IPS-NIHi11 (cell line): ENCODE measurements at regions not wholly inside any gene's neighbourhood (a gene's known extent, or its start where the extent isn't known, plus 50 kb on each side); places are given as distances from the start of the nearest gene placed in this dataset.
"Not testable (repeated sequence)": the region's sequence is repeated elsewhere in the genome, so short reads cannot be mapped to it uniquely, and the experiment has no call there.

ENCODE experiments used
- DNase-seq: peaks from one replicate; pipeline ENCODE4 v3.0.0; 2012; ENCODE audit warnings: mixed read lengths, low spot score

DNA sequence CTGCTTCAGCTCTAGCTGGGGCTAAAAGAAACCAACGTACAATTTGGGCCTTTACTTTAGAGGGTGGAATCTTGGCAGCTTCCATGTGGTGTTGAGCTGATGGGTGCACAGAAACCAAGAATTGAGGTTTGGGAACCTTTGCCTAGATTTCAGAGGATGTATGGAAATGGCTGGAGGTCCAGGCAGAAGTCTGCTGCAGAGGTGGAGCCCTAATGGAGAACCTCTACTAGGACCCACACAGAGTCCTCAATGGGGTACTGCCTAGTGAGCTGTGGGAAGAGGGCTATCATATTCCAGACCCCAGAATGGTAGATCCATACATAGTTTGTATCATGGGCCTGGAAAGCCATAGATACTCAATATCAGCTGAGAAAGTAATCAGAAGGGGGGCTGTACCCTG lies 500.4 kb upstream of the ATP2B1 start:
- no peak for DNase-seq

DNA sequence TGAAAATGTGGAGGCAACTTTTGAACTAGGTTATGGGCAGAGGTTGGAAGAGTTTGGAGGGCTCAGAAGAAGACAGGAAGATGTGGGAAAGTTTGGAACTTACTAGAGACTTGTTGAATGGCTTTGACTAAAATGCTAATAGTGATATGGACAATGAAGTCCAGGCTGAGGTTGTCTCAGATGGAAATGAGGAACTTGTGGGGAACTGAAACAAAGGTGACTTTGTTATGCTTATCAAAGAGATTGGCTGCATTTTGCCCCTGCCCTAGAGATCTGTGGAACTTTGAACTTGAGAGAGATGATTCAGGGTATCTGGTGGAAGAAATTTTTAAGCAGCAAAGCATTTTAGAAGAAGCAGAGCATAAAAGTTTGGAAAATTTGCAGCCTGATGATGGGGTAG lies 499.7 kb upstream of the ATP2B1 start:
- not testable (repeated sequence) for DNase-seq

DNA sequence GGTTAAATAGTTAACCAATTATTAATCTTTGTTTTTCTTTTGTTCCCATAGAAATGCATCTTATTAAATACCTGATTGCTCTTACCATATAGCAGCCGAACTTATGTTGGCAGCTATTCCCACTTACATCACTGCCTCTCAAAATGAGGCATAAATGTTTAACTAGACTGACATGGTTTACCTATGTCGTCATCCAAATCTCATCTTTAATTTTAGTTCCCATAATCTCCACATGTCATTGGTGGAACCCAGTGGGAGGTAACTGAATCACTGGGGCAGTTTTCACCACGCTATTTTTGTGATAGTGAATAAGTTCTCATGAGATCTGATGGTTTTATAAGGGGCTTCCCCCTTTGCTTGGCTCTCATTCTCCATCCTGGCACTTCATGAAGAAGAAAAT lies 499.2 kb upstream of the ATP2B1 start:
- DNase-seq = no peak

DNA sequence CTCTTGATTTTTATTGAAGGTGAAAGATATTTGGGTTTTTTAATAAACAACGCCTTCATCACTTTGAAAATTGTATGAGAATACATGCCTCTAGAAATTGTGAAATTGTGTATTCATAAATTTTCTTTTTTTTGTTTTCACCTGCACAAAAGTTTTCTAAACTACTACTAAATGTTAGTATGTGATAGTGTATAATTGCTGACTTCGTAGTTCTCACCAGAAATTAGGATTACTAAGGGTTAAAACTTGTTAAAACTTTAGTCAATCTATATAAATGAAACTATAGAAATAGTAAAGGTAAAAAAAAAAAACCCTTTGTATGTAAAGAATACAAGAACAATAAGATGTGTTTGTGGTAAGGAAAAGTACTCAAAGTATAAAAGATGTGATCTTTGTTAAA lies 496.5 kb upstream of the ATP2B1 start:
- no peak for DNase-seq

GRCh38 chr12:90203556-90203955 lies 494.9 kb upstream of the ATP2B1 start:
- no peak for DNase-seq

GRCh38 chr12:90199006-90199405 lies 490.4 kb upstream of the ATP2B1 start:
- no peak for DNase-seq

- no peak for DNase-seq
These were observed 484.9 kb upstream of the ATP2B1 start for GRCh38 chr12:90193500-90193899.

DNA sequence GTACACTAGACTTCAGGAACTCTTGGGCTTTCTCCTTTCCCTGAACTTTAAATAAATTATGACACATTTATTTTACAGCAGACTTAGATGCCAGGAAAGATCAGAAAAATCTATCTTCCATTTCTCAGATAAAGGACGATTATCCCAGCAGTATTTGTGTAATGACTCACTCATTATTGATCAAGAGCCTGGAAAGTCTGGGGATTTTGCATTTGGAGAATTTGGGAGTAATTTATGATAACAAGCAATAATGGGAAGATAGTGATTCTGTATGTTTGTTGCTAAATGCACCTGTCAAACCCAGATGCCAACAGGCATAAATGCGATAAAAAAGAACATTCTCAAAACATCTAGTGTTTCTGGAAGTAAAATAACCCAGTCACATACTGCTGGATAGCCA lies 480.2 kb upstream of the ATP2B1 start:
- DNase-seq = no peak

GRCh38 chr12:90183201-90183600 lies 474.6 kb upstream of the ATP2B1 start:
- no peak for DNase-seq

GRCh38 chr12:90181216-90181615 lies 472.6 kb upstream of the ATP2B1 start:
- DNase-seq = no peak

DNA sequence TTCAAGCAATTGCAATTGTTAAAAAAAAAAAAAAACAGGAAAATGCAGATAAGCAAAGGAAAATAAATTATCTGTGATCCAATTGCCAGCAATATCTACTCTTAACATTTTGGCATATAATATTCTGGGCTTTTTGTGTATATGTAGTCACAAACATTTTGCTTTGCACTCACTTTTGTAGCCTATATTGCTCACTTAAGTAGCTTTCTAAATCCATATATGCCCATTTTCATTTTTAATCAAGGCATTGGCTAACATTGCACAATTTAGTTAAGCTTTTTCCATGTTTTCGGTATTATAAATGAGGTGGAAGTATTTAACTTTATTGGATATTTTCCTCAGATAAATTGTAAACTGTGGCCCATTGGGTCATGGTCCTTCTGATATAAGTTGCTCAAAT lies 466.3 kb upstream of the ATP2B1 start:
- no peak for DNase-seq

- no peak for DNase-seq
These were observed 465.5 kb upstream of the ATP2B1 start for GRCh38 chr12:90174198-90174510.

GRCh38 chr12:90173499-90174197 lies 465.0 kb upstream of the ATP2B1 start:
- DNase-seq = no peak

DNA sequence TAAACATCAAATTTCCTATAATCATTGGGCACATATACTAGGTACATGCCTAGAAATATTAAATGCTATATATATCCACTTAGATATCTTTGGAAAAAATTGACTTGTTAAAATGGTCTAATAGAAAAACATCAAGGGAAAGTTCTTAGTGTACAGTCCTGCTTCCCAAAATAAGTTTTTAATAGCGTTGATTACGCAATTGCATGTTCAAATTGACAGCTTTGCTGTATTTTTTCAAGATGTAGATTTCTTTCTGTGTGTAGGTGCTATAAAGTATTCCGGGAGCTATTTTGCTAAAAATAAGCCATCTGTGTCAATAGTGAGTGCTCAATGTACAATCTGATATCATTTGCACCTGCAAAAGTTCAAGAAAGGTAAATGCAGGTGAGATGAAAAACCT lies 463.9 kb upstream of the ATP2B1 start:
- no peak for DNase-seq

GRCh38 chr12:90170740-90171139 lies 462.1 kb upstream of the ATP2B1 start:
- DNase-seq = no peak

DNA sequence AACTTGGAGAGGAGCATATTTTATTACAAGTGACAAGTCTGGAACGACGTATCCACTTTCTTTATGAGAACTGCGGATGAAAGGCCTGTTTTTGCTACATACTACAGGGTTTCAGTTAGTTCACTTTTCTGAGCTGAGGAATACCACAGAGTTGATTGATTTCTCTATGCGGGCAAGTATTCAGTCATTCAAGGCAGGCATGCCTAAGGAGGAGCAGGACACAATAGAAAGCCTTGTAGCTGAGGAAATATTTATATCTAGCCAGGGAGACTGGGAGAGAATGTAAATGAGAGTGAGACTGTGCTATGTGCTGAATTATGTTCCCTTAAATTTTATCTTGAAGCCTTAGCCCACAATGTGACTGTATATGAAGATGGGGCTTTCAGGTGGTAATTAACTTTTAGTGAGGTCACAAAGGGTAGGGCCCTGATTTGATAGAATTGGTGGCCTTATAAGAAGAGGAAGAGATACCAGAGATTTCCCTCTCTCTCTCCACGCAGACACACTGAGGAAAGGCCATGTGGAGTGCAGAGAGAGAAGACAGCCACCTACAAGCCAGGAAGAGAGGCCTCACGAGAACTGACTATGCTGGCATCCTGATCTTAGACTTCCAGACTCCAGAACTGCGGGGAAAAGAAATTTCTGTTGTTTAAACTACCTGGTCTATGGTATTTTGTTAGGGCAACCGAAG lies 459.0 kb upstream of the ATP2B1 start:
- DNase-seq = no peak

- no peak for DNase-seq
These were observed 458.0 kb upstream of the ATP2B1 start for GRCh38 chr12:90166671-90167070.

- DNase-seq = no peak
These were observed 457.4 kb upstream of the ATP2B1 start for GRCh38 chr12:90166012-90166411.

DNA sequence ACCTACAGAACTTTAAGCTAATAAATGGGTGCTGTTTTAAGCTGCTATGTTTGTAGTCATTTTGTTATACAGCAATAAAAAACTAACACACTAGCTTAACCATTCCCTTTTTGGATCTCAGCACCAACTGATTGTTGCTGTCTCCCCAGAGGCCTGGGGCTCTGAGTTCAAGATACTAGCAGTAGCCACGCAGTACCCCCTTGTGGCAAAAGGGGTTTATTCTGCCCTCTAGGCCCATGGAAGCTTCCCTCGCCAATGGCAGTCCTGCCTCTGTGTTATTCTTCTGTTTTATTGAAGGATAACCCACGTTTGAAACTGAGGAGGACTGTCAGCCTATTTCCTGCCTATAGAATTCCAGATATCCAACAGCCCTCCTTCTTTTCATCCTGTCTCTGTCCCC lies 455.3 kb upstream of the ATP2B1 start:
- no peak for DNase-seq

- DNase-seq = no peak
These were observed 445.2 kb upstream of the ATP2B1 start for GRCh38 chr12:90153827-90154226.

DNA sequence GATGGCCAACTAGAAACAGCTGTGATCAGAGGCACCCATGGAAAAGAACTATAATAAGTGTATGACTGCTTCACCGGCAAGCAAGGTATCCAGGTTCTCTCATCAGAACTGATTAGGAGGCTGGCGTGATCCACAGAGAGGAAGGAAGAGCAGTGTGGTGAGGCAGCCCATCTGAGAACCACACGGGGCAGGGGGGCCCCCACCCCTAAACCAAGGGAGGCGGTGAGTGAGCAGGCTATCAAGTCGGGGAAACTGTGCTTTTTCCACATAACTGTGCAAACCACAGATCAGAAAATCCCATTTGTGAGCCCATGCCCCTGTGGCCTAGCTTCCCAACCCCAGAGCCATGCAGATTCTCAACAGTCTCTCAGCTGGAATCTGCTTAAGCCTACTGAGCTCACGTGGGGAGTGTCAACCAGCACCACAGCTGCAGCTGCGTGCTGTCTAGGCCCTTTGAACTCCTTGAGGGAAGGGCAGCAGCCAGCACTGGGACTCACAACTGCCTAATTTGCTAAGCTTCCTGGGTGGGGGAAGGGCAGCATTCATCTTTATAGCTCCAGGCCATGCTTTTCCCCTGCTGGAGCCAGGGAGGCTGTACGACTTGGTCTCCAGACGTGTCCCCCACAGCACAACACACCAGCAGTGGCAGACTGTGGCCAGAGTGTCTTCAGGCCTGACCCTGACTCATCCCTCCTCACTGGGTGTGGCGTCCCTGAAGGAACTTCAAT lies 444.4 kb upstream of the ATP2B1 start:
- DNase-seq = no peak

DNA sequence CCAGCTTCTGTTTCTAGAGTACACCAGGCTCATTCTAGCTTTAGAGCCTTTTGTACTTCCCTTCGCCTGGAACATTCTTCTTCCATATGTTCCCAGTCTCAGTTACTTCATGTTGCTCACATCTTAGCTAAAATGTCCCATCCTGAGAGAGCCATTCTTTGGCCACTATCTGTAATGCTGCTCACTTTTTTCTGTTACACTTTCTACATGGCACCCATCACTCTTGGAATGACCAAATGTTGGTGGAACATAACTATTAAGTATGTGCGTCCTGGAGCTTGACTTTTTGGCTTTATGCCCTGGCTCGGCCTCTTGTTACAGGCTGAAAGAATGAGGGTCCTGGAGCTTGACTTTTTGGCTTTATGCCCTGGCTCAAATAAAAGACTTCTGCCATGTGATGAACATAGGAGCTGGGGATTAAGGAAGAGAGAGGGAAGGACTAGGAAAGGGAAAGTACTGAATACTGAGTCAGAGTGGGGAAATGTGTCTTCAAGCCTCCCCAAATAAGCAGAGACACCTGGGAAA lies 442.9 kb upstream of the ATP2B1 start:
- no peak for DNase-seq

- no peak for DNase-seq
These were observed 440.8 kb upstream of the ATP2B1 start for GRCh38 chr12:90149453-90149852.
